Endothelial cell (in vitro differentiated cells): ENCODE measurements at regions not wholly inside any gene's neighbourhood (a gene's known extent, or its start where the extent isn't known, plus 50 kb on each side); places are given as distances from the start of the nearest gene placed in this dataset.
"Not testable (repeated sequence)": the region's sequence is repeated elsewhere in the genome, so short reads cannot be mapped to it uniquely, and the experiment has no call there.

ENCODE experiments used
- DNase-seq: peaks from one replicate; pipeline ENCODE4 v3.0.0; 2021; ENCODE audit warnings: low spot score
- H3K27ac Mint-ChIP-seq: one replicate; pipeline ENCODE4 v1.8.0; 2021; ENCODE audit warnings: mixed read lengths, inconsistent platforms; ENCODE audit not compliant: unreplicated experiment
- H3K27me3 Mint-ChIP-seq: one replicate; pipeline ENCODE4 v1.8.0; 2021; ENCODE audit warnings: mild to moderate bottlenecking, moderate library complexity, mixed read lengths, inconsistent platforms; ENCODE audit not compliant: unreplicated experiment
- H3K36me3 Mint-ChIP-seq: one replicate; pipeline ENCODE4 v1.8.0; 2021; ENCODE audit warnings: mild to moderate bottlenecking, low read depth, mixed read lengths, inconsistent platforms; ENCODE audit not compliant: unreplicated experiment
- H3K4me1 Mint-ChIP-seq: one replicate; pipeline ENCODE4 v1.8.0; 2021; ENCODE audit warnings: mild to moderate bottlenecking, mixed read lengths, inconsistent platforms; ENCODE audit not compliant: unreplicated experiment
- H3K4me3 Mint-ChIP-seq: one replicate; pipeline ENCODE4 v1.8.0; 2021; ENCODE audit warnings: mild to moderate bottlenecking, mixed read lengths, inconsistent platforms; ENCODE audit not compliant: unreplicated experiment
- H3K9me3 Mint-ChIP-seq: one replicate; pipeline ENCODE4 v1.8.0; 2021; ENCODE audit warnings: mixed read lengths, inconsistent platforms; ENCODE audit not compliant: unreplicated experiment
- TF ChIP-seq, protein P1 (sequence below): fragments of 200-600 bp; sonication (generic); IDR thresholded peaks from one replicate; pipeline ENCODE4 v1.5.0; 2021; ENCODE audit warnings: antibody characterized with exemption; ENCODE audit not compliant: unreplicated experiment

- peaks cover 5% of the 10 kb centered on the region for H3K4me1 Mint-ChIP-seq
- H3K36me3 Mint-ChIP-seq = no peaks in the 10 kb centered on the region
- TF ChIP-seq, protein P1, sequence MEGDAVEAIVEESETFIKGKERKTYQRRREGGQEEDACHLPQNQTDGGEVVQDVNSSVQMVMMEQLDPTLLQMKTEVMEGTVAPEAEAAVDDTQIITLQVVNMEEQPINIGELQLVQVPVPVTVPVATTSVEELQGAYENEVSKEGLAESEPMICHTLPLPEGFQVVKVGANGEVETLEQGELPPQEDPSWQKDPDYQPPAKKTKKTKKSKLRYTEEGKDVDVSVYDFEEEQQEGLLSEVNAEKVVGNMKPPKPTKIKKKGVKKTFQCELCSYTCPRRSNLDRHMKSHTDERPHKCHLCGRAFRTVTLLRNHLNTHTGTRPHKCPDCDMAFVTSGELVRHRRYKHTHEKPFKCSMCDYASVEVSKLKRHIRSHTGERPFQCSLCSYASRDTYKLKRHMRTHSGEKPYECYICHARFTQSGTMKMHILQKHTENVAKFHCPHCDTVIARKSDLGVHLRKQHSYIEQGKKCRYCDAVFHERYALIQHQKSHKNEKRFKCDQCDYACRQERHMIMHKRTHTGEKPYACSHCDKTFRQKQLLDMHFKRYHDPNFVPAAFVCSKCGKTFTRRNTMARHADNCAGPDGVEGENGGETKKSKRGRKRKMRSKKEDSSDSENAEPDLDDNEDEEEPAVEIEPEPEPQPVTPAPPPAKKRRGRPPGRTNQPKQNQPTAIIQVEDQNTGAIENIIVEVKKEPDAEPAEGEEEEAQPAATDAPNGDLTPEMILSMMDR = peak; percentile 78
- no peak overlapping the region for H3K4me3 Mint-ChIP-seq
- H3K27ac Mint-ChIP-seq = no peak overlapping the region
- no peak for DNase-seq
- no peaks in the 10 kb centered on the region for H3K9me3 Mint-ChIP-seq
- H3K27me3 Mint-ChIP-seq = peaks cover 1% of the 10 kb centered on the region
These were observed 65.4 kb upstream of the DNAJC10 start for GRCh38 chr2:182650704-182651103.

- Mint-ChIP-seq H3K9me3 (no peaks in the 10 kb centered on the region), H3K4me3 (no peak overlapping the region), H3K4me1 (peaks cover 5% of the 10 kb centered on the region), H3K36me3 (no peaks in the 10 kb centered on the region), H3K27ac (no peak overlapping the region), H3K27me3 (peaks cover 2% of the 10 kb centered on the region)
- TF ChIP-seq, protein P1 = no peak
- DNase-seq = no peak
These were observed 63.7 kb upstream of the DNAJC10 start for GRCh38 chr2:182652326-182652725.

GRCh38 chr2:182655750-182656149 lies 60.3 kb upstream of the DNAJC10 start:
- no peaks in the 10 kb centered on the region for H3K9me3 Mint-ChIP-seq
- no peaks in the 10 kb centered on the region for H3K36me3 Mint-ChIP-seq
- TF ChIP-seq, protein P1 = no peak
- no peak overlapping the region for H3K4me3 Mint-ChIP-seq
- no peaks in the 10 kb centered on the region for H3K4me1 Mint-ChIP-seq
- H3K27ac Mint-ChIP-seq = no peak overlapping the region
- peaks cover 1% of the 10 kb centered on the region for H3K27me3 Mint-ChIP-seq
- DNase-seq = no peak

DNA sequence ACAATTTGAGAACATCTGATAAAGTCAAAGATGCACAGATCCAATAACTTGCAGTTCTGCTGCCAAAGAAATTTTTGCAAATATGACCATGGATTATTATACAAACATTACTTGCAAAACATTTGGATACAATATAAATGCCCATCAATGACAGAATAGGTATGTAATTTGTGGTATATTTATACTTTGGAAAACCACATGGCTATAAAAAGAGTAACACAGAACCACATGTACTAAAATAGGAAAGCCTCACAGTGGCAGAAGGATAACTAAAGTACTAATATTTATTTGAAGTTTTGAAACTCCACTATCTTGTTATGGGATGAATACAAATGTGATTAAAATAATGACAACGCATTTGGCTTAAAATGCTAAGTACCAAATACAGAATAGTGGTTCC lies 51.8 kb upstream of the DNAJC10 start:
- Mint-ChIP-seq H3K27ac (no peak overlapping the region), H3K27me3 (no peaks in the 10 kb centered on the region), H3K36me3 (no peaks in the 10 kb centered on the region), H3K4me3 (no peak overlapping the region), H3K9me3 (no peaks in the 10 kb centered on the region), H3K4me1 (no peaks in the 10 kb centered on the region)
- no peak for DNase-seq
- TF ChIP-seq, protein P1 = no peak

GRCh38 chr2:182665500-182665899 lies 50.6 kb upstream of the DNAJC10 start:
- H3K27ac Mint-ChIP-seq = not testable (repeated sequence)

More at GRCh38 chr2:182665500-182665899, 50.6 kb upstream of the DNAJC10 start:
- H3K4me1 Mint-ChIP-seq, H3K4me3 Mint-ChIP-seq, H3K27me3 Mint-ChIP-seq, H3K36me3 Mint-ChIP-seq, DNase-seq, H3K9me3 Mint-ChIP-seq: not testable (repeated sequence)
